Endodermal cell (in vitro differentiated cells): ENCODE measurements at regions not wholly inside any gene's neighbourhood (a gene's known extent, or its start where the extent isn't known, plus 50 kb on each side); places are given as distances from the start of the nearest gene placed in this dataset.
"Not testable (repeated sequence)": the region's sequence is repeated elsewhere in the genome, so short reads cannot be mapped to it uniquely, and the experiment has no call there.

Source experiments
- DNase-seq: peaks from one replicate; pipeline ENCODE4 v3.0.0-alpha.2; 2017
- H3K27ac ChIP-seq: 2 replicates; pipeline ENCODE4 v1.5.1; 2013; ENCODE audit warnings: mild to moderate bottlenecking, low read depth, low read length, moderate library complexity
- H3K27me3 ChIP-seq: 2 replicates; pipeline ENCODE4 v1.6.1; 2013; ENCODE audit warnings: mild to moderate bottlenecking, low read length, moderate library complexity; ENCODE audit not compliant: insufficient read depth, control insufficient read depth, poor library complexity, severe bottlenecking
- H3K36me3 ChIP-seq: 2 replicates; pipeline ENCODE4 v1.7.0; 2013; ENCODE audit warnings: mild to moderate bottlenecking, low read length, moderate library complexity; ENCODE audit not compliant: control insufficient read depth, insufficient read depth
- H3K4me1 ChIP-seq: one replicate; pipeline ENCODE4 v1.7.0; 2013; ENCODE audit warnings: low read length; ENCODE audit not compliant: control insufficient read depth, insufficient read depth
- H3K4me3 ChIP-seq: 2 replicates; pipeline ENCODE4 v1.5.1; 2013; ENCODE audit warnings: mild to moderate bottlenecking, low read length, moderate library complexity
- H3K9ac ChIP-seq: 2 replicates; pipeline ENCODE4 v1.6.1; 2013; ENCODE audit warnings: mild to moderate bottlenecking, low read length, moderate library complexity; ENCODE audit not compliant: poor library complexity, severe bottlenecking; ENCODE audit errors: extremely low read depth
- H3K9me3 ChIP-seq: 2 replicates; pipeline ENCODE4 v1.6.1; 2013; ENCODE audit warnings: mild to moderate bottlenecking, low read length, moderate library complexity; ENCODE audit not compliant: control insufficient read depth
- H3K27ac Mint-ChIP-seq: 2 replicates; pipeline ENCODE4 v1.8.0; 2020; ENCODE audit warnings: mixed read lengths
- H3K27me3 Mint-ChIP-seq: 2 replicates; pipeline ENCODE4 v1.8.0; 2021; ENCODE audit warnings: mild to moderate bottlenecking, mixed read lengths; ENCODE audit not compliant: insufficient read depth
- H3K36me3 Mint-ChIP-seq: 2 replicates; pipeline ENCODE4 v1.8.0; 2020; ENCODE audit warnings: low read depth, mixed read lengths
- H3K4me1 Mint-ChIP-seq: 2 replicates; pipeline ENCODE4 v1.8.0; 2020; ENCODE audit warnings: mixed read lengths
- H3K4me3 Mint-ChIP-seq: 2 replicates; pipeline ENCODE4 v1.8.0; 2020; ENCODE audit warnings: mild to moderate bottlenecking, moderate library complexity, mixed read lengths
- H3K9me3 Mint-ChIP-seq: 2 replicates; pipeline ENCODE4 v1.8.0; 2020; ENCODE audit warnings: mild to moderate bottlenecking, mixed read lengths
- WGBS, 2 experiments: methylation state at CpG; one replicate each; pipeline versions ENCODE4 v1.1.5 to v1.1.7; 2013; ENCODE audit warnings: missing lambda C conversion rate in 2 of 2, mixed read lengths in 1 of 2; ENCODE audit not compliant: insufficient coverage in 1 of 2, insufficient read length in 1 of 2; 5-methylcytosine and 5-hydroxymethylcytosine counted together
- TF ChIP-seq, protein P1 (sequence below): fragments of 200-600 bp; sonication (generic); conservative IDR thresholded peaks from 2 replicates; pipeline ENCODE4 v1.5.0; 2021; ENCODE audit warnings: antibody characterized with exemption, mild to moderate bottlenecking

DNA sequence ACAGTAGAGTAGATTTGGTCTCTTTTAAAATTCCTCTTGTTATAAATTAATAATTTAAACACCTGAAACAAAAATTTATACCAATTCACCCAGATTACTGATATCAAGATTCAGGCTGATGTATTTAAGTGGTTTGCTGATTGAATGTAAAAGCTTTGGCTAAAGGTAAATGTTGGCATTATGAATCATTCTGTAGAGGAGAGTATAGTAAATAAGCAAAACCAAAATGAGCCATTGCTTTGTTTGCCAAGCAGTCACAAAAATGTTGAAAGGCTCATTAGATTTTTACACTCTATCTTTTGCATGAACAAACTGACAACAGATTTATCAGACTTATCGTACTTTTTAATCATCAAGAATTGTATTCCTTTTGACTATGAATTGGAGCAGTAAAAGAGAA, 332.6 kb downstream of the FAM170A start:
- no peaks in the 10 kb centered on the region for H3K4me1 Mint-ChIP-seq
- Histone ChIP-seq H3K4me3 (no peak overlapping the region), H3K27me3 (no peaks in the 10 kb centered on the region), H3K4me1 (no peaks in the 10 kb centered on the region), H3K9ac (no peak overlapping the region), H3K36me3 (no peaks in the 10 kb centered on the region), H3K27ac (no peak overlapping the region), H3K9me3 (no peaks in the 10 kb centered on the region)
- H3K27me3 Mint-ChIP-seq = no peaks in the 10 kb centered on the region
- H3K4me3 Mint-ChIP-seq = no peak overlapping the region
- H3K9me3 Mint-ChIP-seq = peaks cover 2% of the 10 kb centered on the region
- no peak overlapping the region for H3K27ac Mint-ChIP-seq
- no peak for DNase-seq
- TF ChIP-seq, protein P1, sequence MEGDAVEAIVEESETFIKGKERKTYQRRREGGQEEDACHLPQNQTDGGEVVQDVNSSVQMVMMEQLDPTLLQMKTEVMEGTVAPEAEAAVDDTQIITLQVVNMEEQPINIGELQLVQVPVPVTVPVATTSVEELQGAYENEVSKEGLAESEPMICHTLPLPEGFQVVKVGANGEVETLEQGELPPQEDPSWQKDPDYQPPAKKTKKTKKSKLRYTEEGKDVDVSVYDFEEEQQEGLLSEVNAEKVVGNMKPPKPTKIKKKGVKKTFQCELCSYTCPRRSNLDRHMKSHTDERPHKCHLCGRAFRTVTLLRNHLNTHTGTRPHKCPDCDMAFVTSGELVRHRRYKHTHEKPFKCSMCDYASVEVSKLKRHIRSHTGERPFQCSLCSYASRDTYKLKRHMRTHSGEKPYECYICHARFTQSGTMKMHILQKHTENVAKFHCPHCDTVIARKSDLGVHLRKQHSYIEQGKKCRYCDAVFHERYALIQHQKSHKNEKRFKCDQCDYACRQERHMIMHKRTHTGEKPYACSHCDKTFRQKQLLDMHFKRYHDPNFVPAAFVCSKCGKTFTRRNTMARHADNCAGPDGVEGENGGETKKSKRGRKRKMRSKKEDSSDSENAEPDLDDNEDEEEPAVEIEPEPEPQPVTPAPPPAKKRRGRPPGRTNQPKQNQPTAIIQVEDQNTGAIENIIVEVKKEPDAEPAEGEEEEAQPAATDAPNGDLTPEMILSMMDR = no peak
- 94 to 100% methylated on average over 1 of the region's 1 CpG for WGBS, 2 experiments
- no peaks in the 10 kb centered on the region for H3K36me3 Mint-ChIP-seq

DNA sequence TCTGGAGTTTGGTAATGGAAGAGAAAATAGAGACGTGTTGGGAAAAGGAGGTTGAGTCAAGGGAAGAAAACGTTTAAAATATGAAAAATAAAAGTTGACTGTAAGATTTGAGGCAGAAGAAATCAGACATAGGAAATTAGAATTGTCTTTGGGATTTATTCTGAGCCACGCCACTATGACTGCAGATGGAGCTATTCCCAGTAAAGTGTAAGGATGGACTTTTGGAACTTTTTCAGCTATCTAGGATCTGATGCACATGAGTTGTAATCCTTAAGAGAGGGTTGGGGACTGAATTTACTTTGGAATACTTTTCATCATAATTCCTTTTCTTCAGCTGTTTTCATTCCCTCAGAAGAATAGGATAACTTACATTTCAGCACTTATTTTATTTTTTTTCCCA, 336.7 kb downstream of the FAM170A start:
- H3K9me3 ChIP-seq = no peaks in the 10 kb centered on the region
- no peak for DNase-seq
- H3K4me3 Mint-ChIP-seq = no peak overlapping the region
- 51 to 60% methylated on average over 3 of the region's 3 CpGs for WGBS, 2 experiments
- TF ChIP-seq, protein P1 = peak; percentile 13
- H3K27me3 ChIP-seq = no peaks in the 10 kb centered on the region
- H3K27ac ChIP-seq = no peak overlapping the region
- H3K9ac ChIP-seq = no peak overlapping the region
- H3K4me1 Mint-ChIP-seq = no peaks in the 10 kb centered on the region
- no peaks in the 10 kb centered on the region for H3K36me3 Mint-ChIP-seq
- no peaks in the 10 kb centered on the region for H3K27me3 Mint-ChIP-seq
- H3K4me1 ChIP-seq = no peaks in the 10 kb centered on the region
- no peak overlapping the region for H3K27ac Mint-ChIP-seq
- no peak overlapping the region for H3K4me3 ChIP-seq
- H3K36me3 ChIP-seq = no peaks in the 10 kb centered on the region
- H3K9me3 Mint-ChIP-seq = peaks cover 7% of the 10 kb centered on the region

GRCh38 chr5:119968690-119969089, 339.3 kb downstream of the FAM170A start:
- 82% methylated on average over 2 of the region's 2 CpGs; no CpG with 5 or more reads in 1 of the 2 experiments for WGBS, 2 experiments
- Mint-ChIP-seq H3K36me3 (no peaks in the 10 kb centered on the region), H3K9me3 (peaks cover 7% of the 10 kb centered on the region), H3K27me3 (no peaks in the 10 kb centered on the region), H3K4me1 (no peaks in the 10 kb centered on the region), H3K27ac (no peak overlapping the region), H3K4me3 (no peak overlapping the region)
- Histone ChIP-seq H3K27ac (no peak overlapping the region), H3K27me3 (no peaks in the 10 kb centered on the region), H3K4me3 (no peak overlapping the region), H3K9ac (no peak overlapping the region), H3K4me1 (no peaks in the 10 kb centered on the region), H3K9me3 (no peaks in the 10 kb centered on the region), H3K36me3 (no peaks in the 10 kb centered on the region)
- TF ChIP-seq, protein P1 = no peak
- no peak for DNase-seq

DNA sequence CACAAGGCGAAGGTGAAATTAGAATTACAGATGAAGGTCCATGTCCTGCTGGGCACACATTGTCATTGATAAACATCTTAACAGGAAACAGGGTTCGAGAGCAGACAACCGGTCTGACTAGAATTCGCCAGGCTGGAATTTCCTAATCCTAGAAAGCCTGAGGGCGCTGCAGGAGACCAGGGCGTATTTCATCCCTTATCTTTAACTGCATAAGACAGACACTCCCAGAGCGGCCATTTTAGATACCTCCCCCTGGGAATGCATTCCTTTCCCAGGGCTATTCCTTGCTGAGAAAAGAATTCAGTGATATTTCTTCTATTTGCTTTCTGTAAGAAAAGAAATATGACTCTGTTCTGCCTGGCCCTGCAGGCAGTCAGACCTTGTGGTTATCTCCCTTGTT, 357.7 kb downstream of the FAM170A start:
- not testable (repeated sequence) for H3K4me3 ChIP-seq, H3K36me3 ChIP-seq, H3K9ac ChIP-seq, H3K4me3 Mint-ChIP-seq, H3K27ac ChIP-seq, H3K4me1 ChIP-seq, H3K27me3 ChIP-seq, H3K4me1 Mint-ChIP-seq, H3K27ac Mint-ChIP-seq, H3K27me3 Mint-ChIP-seq
- DNase-seq = peak; percentile 79
- Mint-ChIP-seq H3K36me3 (peaks cover 15% of the 10 kb centered on the region), H3K9me3 (peaks cover 45% of the 10 kb centered on the region)
- H3K9me3 ChIP-seq = peaks cover 17% of the 10 kb centered on the region
- 90 to 94% methylated on average over 7 of the region's 7 CpGs for WGBS, 2 experiments
